ENCODE measurements at regions not wholly inside any gene's neighbourhood (a gene's known extent, or its start where the extent isn't known, plus 50 kb on each side); places are given as distances from the start of the nearest gene placed in this dataset.

GRCh38 chr6:150722614-150723344 is 123.1 kb downstream of the PLEKHG1 start:
- peak overlapping the region; percentile 22 to 26 for H3K27ac ChIP-seq
- no peaks in the 10 kb centered on the region for H3K9me3 ChIP-seq
- H3K27me3 ChIP-seq, result no peaks in the 10 kb centered on the region
- intact Hi-C loops (cut with DNase I; ENCODE audit: low total_unique reads), result no loop called here
- WGBS, 2 donors, result 72 to 79% methylated on average over 9 of the region's 9 CpGs
- DNase-seq, result no peak
- peaks cover 14% of the 10 kb centered on the region for H3K4me1 ChIP-seq
- no peak overlapping the region for H3K4me3 ChIP-seq
- TF ChIP-seq, protein P1, sequence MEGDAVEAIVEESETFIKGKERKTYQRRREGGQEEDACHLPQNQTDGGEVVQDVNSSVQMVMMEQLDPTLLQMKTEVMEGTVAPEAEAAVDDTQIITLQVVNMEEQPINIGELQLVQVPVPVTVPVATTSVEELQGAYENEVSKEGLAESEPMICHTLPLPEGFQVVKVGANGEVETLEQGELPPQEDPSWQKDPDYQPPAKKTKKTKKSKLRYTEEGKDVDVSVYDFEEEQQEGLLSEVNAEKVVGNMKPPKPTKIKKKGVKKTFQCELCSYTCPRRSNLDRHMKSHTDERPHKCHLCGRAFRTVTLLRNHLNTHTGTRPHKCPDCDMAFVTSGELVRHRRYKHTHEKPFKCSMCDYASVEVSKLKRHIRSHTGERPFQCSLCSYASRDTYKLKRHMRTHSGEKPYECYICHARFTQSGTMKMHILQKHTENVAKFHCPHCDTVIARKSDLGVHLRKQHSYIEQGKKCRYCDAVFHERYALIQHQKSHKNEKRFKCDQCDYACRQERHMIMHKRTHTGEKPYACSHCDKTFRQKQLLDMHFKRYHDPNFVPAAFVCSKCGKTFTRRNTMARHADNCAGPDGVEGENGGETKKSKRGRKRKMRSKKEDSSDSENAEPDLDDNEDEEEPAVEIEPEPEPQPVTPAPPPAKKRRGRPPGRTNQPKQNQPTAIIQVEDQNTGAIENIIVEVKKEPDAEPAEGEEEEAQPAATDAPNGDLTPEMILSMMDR (IDR thresholded peaks at IDR 0.05), result no peak
- TF ChIP-seq POLR2A (IDR thresholded peaks at IDR 0.05), result no peak
- H3K36me3 ChIP-seq (ENCODE audit: low read depth, missing control alignments), result no peaks in the 10 kb centered on the region

DNA sequence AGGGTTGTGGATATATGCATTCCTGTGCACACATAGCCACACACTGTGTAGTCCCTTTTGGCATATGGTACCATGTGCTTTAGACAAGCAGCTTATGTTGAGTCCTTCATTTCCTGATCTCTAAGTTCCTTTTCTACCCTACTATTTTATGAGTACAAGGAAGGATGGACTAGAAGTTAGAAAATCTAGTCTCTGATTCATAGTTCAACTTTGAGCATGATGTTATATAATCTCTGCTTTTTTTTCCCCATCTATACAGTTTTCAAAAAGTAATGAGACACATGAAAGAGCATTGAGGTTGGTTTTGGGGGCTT is 123.6 kb downstream of the PLEKHG1 start:
- no peaks in the 10 kb centered on the region for H3K9me3 ChIP-seq
- TF ChIP-seq, protein P1 (IDR thresholded peaks at IDR 0.05), result no peak
- TF ChIP-seq POLR2A (IDR thresholded peaks at IDR 0.05), result no peak
- peaks cover 14% of the 10 kb centered on the region for H3K4me1 ChIP-seq
- intact Hi-C loops (cut with DNase I; ENCODE audit: low total_unique reads), result no loop called here
- no peak overlapping the region for H3K27ac ChIP-seq
- DNase-seq, result no peak
- no peaks in the 10 kb centered on the region for H3K27me3 ChIP-seq
- H3K36me3 ChIP-seq (ENCODE audit: low read depth, missing control alignments), result no peaks in the 10 kb centered on the region
- no peak overlapping the region for H3K4me3 ChIP-seq

GRCh38 chr6:150723857-150724256 is 124.2 kb downstream of the PLEKHG1 start:
- H3K27me3 ChIP-seq, result no peaks in the 10 kb centered on the region
- peaks cover 14% of the 10 kb centered on the region for H3K4me1 ChIP-seq
- intact Hi-C loops (cut with DNase I; ENCODE audit: low total_unique reads), result no loop called here
- DNase-seq, result no peak
- H3K4me3 ChIP-seq, result no peak overlapping the region
- no peak for TF ChIP-seq POLR2A (IDR thresholded peaks at IDR 0.05)
- TF ChIP-seq, protein P1 (IDR thresholded peaks at IDR 0.05), result no peak
- H3K36me3 ChIP-seq (ENCODE audit: low read depth, missing control alignments), result no peaks in the 10 kb centered on the region
- whole genome bisulfite sequencing, 2 donors, result 90 to 96% methylated on average over 2 of the region's 2 CpGs
- no peaks in the 10 kb centered on the region for H3K9me3 ChIP-seq
- no peak overlapping the region for H3K27ac ChIP-seq

DNA sequence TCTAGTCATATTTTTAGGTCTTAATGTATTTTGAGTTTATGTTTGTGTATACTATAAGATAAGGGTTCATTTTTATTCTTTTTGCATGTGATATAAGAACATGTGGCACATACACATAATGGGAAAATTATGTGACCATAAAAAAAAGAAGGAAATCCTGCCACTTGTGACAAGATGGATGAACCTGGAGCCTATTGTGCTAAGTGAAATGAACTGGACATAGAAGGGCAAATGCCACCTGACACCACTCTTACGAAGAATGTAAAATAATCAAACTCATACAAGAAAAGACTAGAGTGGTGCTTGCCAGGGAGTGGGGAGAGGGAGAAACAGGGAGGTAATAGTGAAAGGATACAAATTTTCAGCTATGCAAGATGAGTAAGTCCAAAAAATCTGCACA is 126.1 kb downstream of the PLEKHG1 start:
- WGBS, 2 donors, result 58 to 76% methylated on average over 1 of the region's 1 CpG
- Histone ChIP-seq H3K27me3 (no peaks in the 10 kb centered on the region), H3K4me1 (peaks cover 11% of the 10 kb centered on the region), H3K4me3 (no peak overlapping the region), H3K27ac (no peak overlapping the region), H3K9me3 (no peaks in the 10 kb centered on the region), H3K36me3 (ENCODE audit: low read depth, missing control alignments) (no peaks in the 10 kb centered on the region)
- DNase-seq, result no peak
- TF ChIP-seq POLR2A (IDR thresholded peaks at IDR 0.05), result no peak
- TF ChIP-seq, protein P1 (IDR thresholded peaks at IDR 0.05), result no peak
- intact Hi-C loops (cut with DNase I; ENCODE audit: low total_unique reads), result no loop called here

GRCh38 chr6:150729188-150729748 is 129.6 kb downstream of the PLEKHG1 start:
- Histone ChIP-seq H3K27ac (peak overlapping the region; percentile 1 to 48), H3K4me1 (peaks cover 6% of the 10 kb centered on the region), H3K36me3 (ENCODE audit: low read depth, missing control alignments) (no peaks in the 10 kb centered on the region), H3K27me3 (no peaks in the 10 kb centered on the region), H3K9me3 (no peaks in the 10 kb centered on the region), H3K4me3 (no peak overlapping the region)
- WGBS, 2 donors, result 80 to 82% methylated on average over 7 of the region's 7 CpGs
- intact Hi-C loops (cut with DNase I; ENCODE audit: low total_unique reads), result no loop called here
- DNase-seq, result no peak
- TF ChIP-seq, protein P1 (IDR thresholded peaks at IDR 0.05), result no peak
- TF ChIP-seq POLR2A (IDR thresholded peaks at IDR 0.05), result no peak

Data from testis (tissue), 2 donors.